ENCODE measurements at regions not wholly inside any gene's neighbourhood (a gene's known extent, or its start where the extent isn't known, plus 50 kb on each side); places are given as distances from the start of the nearest gene placed in this dataset.

- 57% methylated on average over 3 of the region's 3 CpGs for WGBS
- no peaks in the 10 kb centered on the region for H3K36me3 ChIP-seq (ENCODE audit: control insufficient read depth in 4 of 4, insufficient read depth in 3 of 4, low read depth in 1 of 4, low read length in 3 of 4)
- H3K4me3 ChIP-seq (ENCODE audit: low read depth in 1 of 3, low read length in 3 of 3) = no peak overlapping the region
- peaks cover 0 to 3% (median 0%) of the 10 kb centered on the region in 4 donors for H3K27me3 ChIP-seq (ENCODE audit: control insufficient read depth in 4 of 4, insufficient read depth in 4 of 4, low read length in 3 of 4)
- no peak overlapping the region for H3K9ac ChIP-seq (ENCODE audit: low read depth in 1 of 2, low read length in 2 of 2)
- DNase-seq (ENCODE audit: low spot score) = no peak
- TF ChIP-seq GABPA (IDR thresholded peaks at IDR 0.05 in 1 of 2, conservative IDR thresholded peaks at IDR 0.05 in 1 of 2) (no peak), NR2F2 (IDR thresholded peaks at IDR 0.05) (no peak), RXRA (IDR thresholded peaks at IDR 0.05) (no peak), ATF3 (IDR thresholded peaks at IDR 0.05) (no peak), CTCF (IDR thresholded peaks at IDR 0.05; ENCODE audit: low read depth, low read length, missing input control) (no peak), SP1 (IDR thresholded peaks at IDR 0.05) (no peak)
- no peak overlapping the region for H3K27ac ChIP-seq (ENCODE audit: low read depth in 1 of 2, low read length in 2 of 2)
- no peaks in the 10 kb centered on the region for H3K4me1 ChIP-seq (ENCODE audit: control insufficient read depth in 4 of 4, insufficient read depth in 4 of 4, low read length in 3 of 4)
- H3K9me3 ChIP-seq (ENCODE audit: control insufficient read depth in 4 of 4, low read length in 3 of 4) = no peaks in the 10 kb centered on the region
Measured at GRCh38 chr5:84791730-84792129, 407.1 kb upstream of the EDIL3 start.

- Histone ChIP-seq H3K9ac (ENCODE audit: low read depth in 1 of 2, low read length in 2 of 2) (no peak overlapping the region), H3K27ac (ENCODE audit: low read depth in 1 of 2, low read length in 2 of 2) (no peak overlapping the region), H3K27me3 (ENCODE audit: control insufficient read depth in 4 of 4, insufficient read depth in 4 of 4, low read length in 3 of 4) (peaks cover 0 to 3% (median 0%) of the 10 kb centered on the region in 4 donors), H3K4me1 (ENCODE audit: control insufficient read depth in 4 of 4, insufficient read depth in 4 of 4, low read length in 3 of 4) (no peaks in the 10 kb centered on the region), H3K4me3 (ENCODE audit: low read depth in 1 of 3, low read length in 3 of 3) (no peak overlapping the region), H3K9me3 (ENCODE audit: control insufficient read depth in 4 of 4, low read length in 3 of 4) (no peaks in the 10 kb centered on the region), H3K36me3 (ENCODE audit: control insufficient read depth in 4 of 4, insufficient read depth in 3 of 4, low read depth in 1 of 4, low read length in 3 of 4) (no peaks in the 10 kb centered on the region)
- no peak for TF ChIP-seq EGR1 (IDR thresholded peaks at IDR 0.05; ENCODE audit: low read depth in 2 of 2)
- TF ChIP-seq SP1 (IDR thresholded peaks at IDR 0.05) = no peak
- no peak for TF ChIP-seq ZBTB33 (IDR thresholded peaks at IDR 0.05)
- no peak for TF ChIP-seq HNF4G (IDR thresholded peaks at IDR 0.05)
- TF ChIP-seq REST (IDR thresholded peaks at IDR 0.05) = no peak
- no peak for TF ChIP-seq ATF3 (IDR thresholded peaks at IDR 0.05)
- no peak for TF ChIP-seq RXRA (IDR thresholded peaks at IDR 0.05)
- no peak for TF ChIP-seq CTCF (IDR thresholded peaks at IDR 0.05; ENCODE audit: low read depth, low read length, missing input control)
- no peak for TF ChIP-seq RAD21 (IDR thresholded peaks at IDR 0.05)
- no peak for TF ChIP-seq MAX (IDR thresholded peaks at IDR 0.05)
- no peak for TF ChIP-seq JUND (IDR thresholded peaks at IDR 0.05)
- no peak for TF ChIP-seq NR2F2 (IDR thresholded peaks at IDR 0.05)
- no peak for TF ChIP-seq FOXA2 (IDR thresholded peaks at IDR 0.05)
- no peak for TF ChIP-seq HNF4A (conservative IDR thresholded peaks at IDR 0.05)
- TF ChIP-seq FOXA1 (IDR thresholded peaks at IDR 0.05) = no peak
- no peak for TF ChIP-seq GABPA (IDR thresholded peaks at IDR 0.05 in 1 of 2, conservative IDR thresholded peaks at IDR 0.05 in 1 of 2)
- no peak for TF ChIP-seq TAF1 (conservative IDR thresholded peaks at IDR 0.05)
- no peak for DNase-seq (ENCODE audit: low spot score)
Measured at GRCh38 chr5:84791138-84791537, 406.5 kb upstream of the EDIL3 start.

Data from liver (tissue), 8 donors.